Thoracic aorta (tissue), 2 donors: ENCODE measurements at regions not wholly inside any gene's neighbourhood (a gene's known extent, or its start where the extent isn't known, plus 50 kb on each side); places are given as distances from the start of the nearest gene placed in this dataset.

Experiments
- ATAC-seq: fragments of 150-250 bp; one replicate; pipeline ENCODE4 v1.8.0; 2017; ENCODE audit warnings: low read depth; ENCODE audit not compliant: insufficient number of reproducible peaks, low FRiP score
- DNase-seq: peaks from one replicate; pipeline ENCODE4 v3.0.0-alpha.2; 2020; ENCODE audit warnings: low spot score
- H3K27ac ChIP-seq, 2 donors: fragments of 200-600 bp; sonication (generic); 1 replicate in 1 of 2; 2 replicates in 1 of 2; pipeline ENCODE4 v1.5.1; 2016; ENCODE audit warnings: mild to moderate bottlenecking in 2 of 2, moderate library complexity in 2 of 2
- H3K27me3 ChIP-seq: fragments of 200-600 bp; sonication (generic); replicated peaks from 2 replicates; pipeline ENCODE4 v1.6.0; 2016; ENCODE audit warnings: mild to moderate bottlenecking; ENCODE audit not compliant: insufficient read depth
- H3K36me3 ChIP-seq: fragments of 200-600 bp; sonication (generic); one replicate; pipeline ENCODE4 v1.5.1; 2016
- H3K4me1 ChIP-seq, 2 donors: fragments of 200-600 bp; sonication (generic); 1 replicate in 1 of 2; 2 replicates in 1 of 2; pipeline versions ENCODE4 v1.5.1 to v1.6.0; 2016; ENCODE audit warnings: low read depth in 2 of 2, mild to moderate bottlenecking in 1 of 2; ENCODE audit not compliant: control insufficient read depth in 1 of 2
- H3K4me3 ChIP-seq: fragments of 200-600 bp; sonication (generic); 2 replicates; pipeline ENCODE4 v1.5.1; 2016; ENCODE audit warnings: mild to moderate bottlenecking
- H3K9me3 ChIP-seq: fragments of 200-600 bp; sonication (generic); 2 replicates; pipeline ENCODE4 v1.5.1; 2016
- CTCF ChIP-seq: fragments of 200-600 bp; sonication (generic); IDR thresholded peaks from one replicate; pipeline ENCODE4 v1.5.1; 2019; ENCODE audit warnings: antibody characterized with exemption

- TF ChIP-seq CTCF = no peak
- no peaks in the 10 kb centered on the region for H3K27me3 ChIP-seq
- no peak for ATAC-seq
Measured at GRCh38 chr5:26802944-26803343, 235.4 kb downstream of the CDH9 start.

GRCh38 chr5:26791433-26791832 lies 247.0 kb downstream of the CDH9 start:
- no peak for ATAC-seq
- no peaks in the 10 kb centered on the region for H3K4me1 ChIP-seq
- no peak overlapping the region for H3K27ac ChIP-seq
- H3K27me3 ChIP-seq = no peaks in the 10 kb centered on the region
- no peaks in the 10 kb centered on the region for H3K36me3 ChIP-seq
- no peaks in the 10 kb centered on the region for H3K9me3 ChIP-seq
- TF ChIP-seq CTCF = no peak
- no peak overlapping the region for H3K4me3 ChIP-seq
- DNase-seq = no peak

More at GRCh38 chr5:26802944-26803343, 235.4 kb downstream of the CDH9 start:
- Histone ChIP-seq H3K27ac (no peak overlapping the region), H3K36me3 (no peaks in the 10 kb centered on the region), H3K9me3 (no peaks in the 10 kb centered on the region), H3K4me1 (no peaks in the 10 kb centered on the region), H3K4me3 (no peak overlapping the region)
- DNase-seq = no peak

- Histone ChIP-seq H3K4me1 (no peaks in the 10 kb centered on the region), H3K9me3 (no peaks in the 10 kb centered on the region), H3K27me3 (no peaks in the 10 kb centered on the region), H3K36me3 (no peaks in the 10 kb centered on the region), H3K4me3 (no peak overlapping the region), H3K27ac (no peak overlapping the region)
- ATAC-seq (no peak), DNase-seq (no peak)
- TF ChIP-seq CTCF = no peak
Measured at GRCh38 chr5:26791021-26791420, 247.4 kb downstream of the CDH9 start.

GRCh38 chr5:26763215-26763614 lies 275.2 kb downstream of the CDH9 start:
- no peak for ATAC-seq
- TF ChIP-seq CTCF = no peak
- Histone ChIP-seq H3K4me1 (no peaks in the 10 kb centered on the region), H3K27ac (no peak overlapping the region), H3K4me3 (no peak overlapping the region), H3K36me3 (no peaks in the 10 kb centered on the region), H3K27me3 (no peaks in the 10 kb centered on the region), H3K9me3 (no peaks in the 10 kb centered on the region)
- DNase-seq = no peak

- no peak for TF ChIP-seq CTCF
Measured at GRCh38 chr5:26761446-26761845, 276.9 kb downstream of the CDH9 start.

More at GRCh38 chr5:26761446-26761845, 276.9 kb downstream of the CDH9 start:
- no peak overlapping the region for H3K27ac ChIP-seq
- DNase-seq (no peak), ATAC-seq (no peak)
- no peaks in the 10 kb centered on the region for H3K4me1 ChIP-seq
- H3K9me3 ChIP-seq = no peaks in the 10 kb centered on the region
- H3K36me3 ChIP-seq = no peaks in the 10 kb centered on the region
- H3K27me3 ChIP-seq = no peaks in the 10 kb centered on the region
- no peak overlapping the region for H3K4me3 ChIP-seq
